Testis (tissue), 2 donors: ENCODE measurements at regions not wholly inside any gene's neighbourhood (a gene's known extent, or its start where the extent isn't known, plus 50 kb on each side); places are given as distances from the start of the nearest gene placed in this dataset.

Experiments used
- DNase-seq: peaks from one replicate; pipeline ENCODE4 v3.0.0-alpha.2; 2019
- H3K27ac ChIP-seq, 2 donors: fragments of 200-600 bp; sonication (generic); one replicate each; pipeline ENCODE4 v1.5.1; 2019
- H3K27me3 ChIP-seq: fragments of 200-600 bp; sonication (generic); one replicate; pipeline ENCODE4 v1.5.1; 2019
- H3K36me3 ChIP-seq: fragments of 200-600 bp; sonication (generic); one replicate; pipeline ENCODE4 v1.5.1; 2017; ENCODE audit warnings: low read depth; ENCODE audit errors: missing control alignments
- H3K4me1 ChIP-seq: fragments of 200-600 bp; sonication (generic); one replicate; pipeline ENCODE4 v1.5.1; 2019
- H3K4me3 ChIP-seq, 2 donors: fragments of 200-600 bp; sonication (generic); one replicate each; pipeline ENCODE4 v1.5.1; 2017 to 2019
- H3K9me3 ChIP-seq: fragments of 200-600 bp; sonication (generic); one replicate; pipeline ENCODE4 v1.5.1; 2017
- POLR2A ChIP-seq: fragments of 450-650 bp; IDR thresholded peaks from one replicate; pipeline ENCODE4 v1.6.1; 2017; ENCODE audit warnings: antibody characterized with exemption, mild to moderate bottlenecking, moderate library complexity
- WGBS, 2 donors: methylation state at CpG; one replicate each; pipeline ENCODE4 v1.1.5; 2018; 5-methylcytosine and 5-hydroxymethylcytosine counted together
- intact Hi-C: fragments of 100-400 bp; cut with DNase I; formaldehyde crosslinking; loops from one replicate; pipeline ENCODE4 v1.15.1; 2023; ENCODE audit warnings: low total_unique reads
- TF ChIP-seq, protein P1 (sequence below), 3 experiments: fragments of 450-650 bp in 2 of 3; fragments of 200-600 bp in 1 of 3; sonication (generic) in 1 of 3; IDR thresholded peaks; one replicate each; pipeline ENCODE4 v1.5.1; 2016 to 2019; ENCODE audit warnings: antibody characterized with exemption in 3 of 3, mild to moderate bottlenecking in 2 of 3, moderate library complexity in 1 of 3

DNA sequence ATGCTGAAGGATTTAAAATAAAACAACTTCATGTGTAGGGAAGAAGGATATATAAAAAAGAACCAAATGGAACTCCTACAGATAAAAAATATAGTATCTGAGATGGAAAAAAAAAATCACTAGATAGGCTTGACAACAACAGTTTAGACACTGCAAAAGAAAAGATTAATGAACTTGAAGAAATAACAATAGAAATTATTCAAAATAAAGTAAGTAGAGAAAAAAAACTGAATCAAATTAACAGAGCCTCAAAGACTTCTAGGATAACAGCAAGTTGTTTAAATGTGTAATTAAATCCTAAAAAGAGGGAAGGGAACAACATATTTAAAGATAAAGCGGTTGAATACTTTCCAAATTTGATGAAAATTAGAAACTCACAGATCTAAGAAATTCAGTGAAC is 316.3 kb upstream of the ECI2 start:
- H3K36me3 ChIP-seq: no peaks in the 10 kb centered on the region
- TF ChIP-seq POLR2A: no peak
- TF ChIP-seq, protein P1, sequence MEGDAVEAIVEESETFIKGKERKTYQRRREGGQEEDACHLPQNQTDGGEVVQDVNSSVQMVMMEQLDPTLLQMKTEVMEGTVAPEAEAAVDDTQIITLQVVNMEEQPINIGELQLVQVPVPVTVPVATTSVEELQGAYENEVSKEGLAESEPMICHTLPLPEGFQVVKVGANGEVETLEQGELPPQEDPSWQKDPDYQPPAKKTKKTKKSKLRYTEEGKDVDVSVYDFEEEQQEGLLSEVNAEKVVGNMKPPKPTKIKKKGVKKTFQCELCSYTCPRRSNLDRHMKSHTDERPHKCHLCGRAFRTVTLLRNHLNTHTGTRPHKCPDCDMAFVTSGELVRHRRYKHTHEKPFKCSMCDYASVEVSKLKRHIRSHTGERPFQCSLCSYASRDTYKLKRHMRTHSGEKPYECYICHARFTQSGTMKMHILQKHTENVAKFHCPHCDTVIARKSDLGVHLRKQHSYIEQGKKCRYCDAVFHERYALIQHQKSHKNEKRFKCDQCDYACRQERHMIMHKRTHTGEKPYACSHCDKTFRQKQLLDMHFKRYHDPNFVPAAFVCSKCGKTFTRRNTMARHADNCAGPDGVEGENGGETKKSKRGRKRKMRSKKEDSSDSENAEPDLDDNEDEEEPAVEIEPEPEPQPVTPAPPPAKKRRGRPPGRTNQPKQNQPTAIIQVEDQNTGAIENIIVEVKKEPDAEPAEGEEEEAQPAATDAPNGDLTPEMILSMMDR (IDR thresholded peaks at IDR 0.05): no peak
- no peak overlapping the region for H3K4me3 ChIP-seq
- no peak for DNase-seq
- H3K27me3 ChIP-seq: no peaks in the 10 kb centered on the region
- H3K9me3 ChIP-seq: no peaks in the 10 kb centered on the region
- H3K4me1 ChIP-seq: no peaks in the 10 kb centered on the region
- WGBS, 2 donors: 91 to 95% methylated on average over 1 of the region's 1 CpG
- intact Hi-C loops: no loop called here
- no peak overlapping the region for H3K27ac ChIP-seq

DNA sequence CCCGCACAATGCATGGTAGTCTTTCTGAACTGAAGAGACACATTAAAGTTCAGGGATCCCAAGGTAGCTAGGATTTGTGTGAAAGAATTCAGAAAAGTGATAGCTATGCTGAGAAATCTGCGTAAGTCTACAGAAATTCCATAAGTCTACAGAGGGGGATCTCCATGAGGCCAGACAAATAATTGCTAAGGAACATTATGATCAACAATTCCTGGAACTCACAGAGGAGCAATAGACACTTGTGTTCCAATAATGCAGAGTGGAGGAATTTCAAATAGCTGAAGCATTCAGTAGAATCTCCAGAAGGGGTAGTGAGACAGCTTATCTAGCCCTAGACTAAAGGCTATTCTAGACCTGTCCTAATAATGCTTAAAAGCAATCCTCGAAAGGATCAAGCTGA is 315.7 kb upstream of the ECI2 start:
- no peaks in the 10 kb centered on the region for H3K36me3 ChIP-seq
- H3K27me3 ChIP-seq: no peaks in the 10 kb centered on the region
- WGBS, 2 donors: 84 to 92% methylated on average over 3 of the region's 3 CpGs
- H3K9me3 ChIP-seq: no peaks in the 10 kb centered on the region
- DNase-seq: no peak
- no peak for TF ChIP-seq POLR2A
- TF ChIP-seq, protein P1 (IDR thresholded peaks at IDR 0.05): no peak
- H3K27ac ChIP-seq: no peak overlapping the region
- no peaks in the 10 kb centered on the region for H3K4me1 ChIP-seq
- intact Hi-C loops: no loop called here
- H3K4me3 ChIP-seq: no peak overlapping the region

DNA sequence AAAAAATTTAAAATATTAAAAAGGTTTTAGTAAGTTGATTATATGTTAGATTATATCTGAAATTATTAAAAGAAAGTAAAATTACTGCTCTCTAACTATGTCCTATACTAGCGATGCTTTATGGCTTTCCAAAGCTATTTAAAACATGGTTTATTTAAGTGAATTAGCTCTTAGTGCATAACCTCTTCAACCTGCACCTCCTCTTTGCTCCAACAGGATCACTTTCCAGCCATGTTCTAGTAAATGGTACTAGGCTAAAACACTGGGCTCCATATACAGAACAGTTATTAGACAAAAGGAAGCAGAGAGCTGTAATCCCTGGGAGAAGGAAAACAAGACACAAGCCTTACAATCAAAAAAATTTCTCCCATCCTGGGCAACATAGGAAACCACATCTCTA is 314.9 kb upstream of the ECI2 start:
- no peaks in the 10 kb centered on the region for H3K36me3 ChIP-seq
- no peak overlapping the region for H3K27ac ChIP-seq
- H3K27me3 ChIP-seq: no peaks in the 10 kb centered on the region
- no peak for DNase-seq
- H3K4me3 ChIP-seq: no peak overlapping the region
- no peak for TF ChIP-seq POLR2A
- TF ChIP-seq, protein P1 (IDR thresholded peaks at IDR 0.05): no peak
- WGBS, 2 donors: 89 to 94% methylated on average over 1 of the region's 1 CpG
- no peaks in the 10 kb centered on the region for H3K9me3 ChIP-seq
- intact Hi-C loops: no loop called here
- H3K4me1 ChIP-seq: no peaks in the 10 kb centered on the region

DNA sequence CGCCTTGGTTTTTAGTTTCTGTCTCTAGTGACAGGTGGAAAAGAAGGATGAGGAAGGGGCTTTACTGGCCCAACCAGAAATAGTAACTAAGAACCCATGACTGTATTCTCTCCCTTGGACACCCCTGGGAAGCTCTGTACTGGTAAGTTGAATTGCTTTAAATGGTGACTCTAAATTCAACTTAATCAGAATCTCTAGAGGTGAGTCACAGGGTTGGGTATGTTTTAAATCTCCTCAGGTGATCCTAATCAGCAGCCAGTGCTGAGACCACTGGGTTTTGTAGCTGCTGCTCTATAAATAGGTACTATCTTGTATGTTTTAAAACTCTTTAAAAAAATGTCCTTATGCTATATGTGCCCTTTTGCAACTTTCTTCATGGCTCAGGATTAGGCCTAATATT is 314.0 kb upstream of the ECI2 start:
- no peak for TF ChIP-seq POLR2A
- TF ChIP-seq, protein P1 (IDR thresholded peaks at IDR 0.05): no peak
- H3K27ac ChIP-seq: no peak overlapping the region
- H3K9me3 ChIP-seq: no peaks in the 10 kb centered on the region
- no peaks in the 10 kb centered on the region for H3K27me3 ChIP-seq
- H3K36me3 ChIP-seq: no peaks in the 10 kb centered on the region
- no peak for DNase-seq
- intact Hi-C loops: no loop called here
- no peak overlapping the region for H3K4me3 ChIP-seq
- WGBS, 2 donors: 95 to 97% methylated on average over 1 of the region's 1 CpG
- no peaks in the 10 kb centered on the region for H3K4me1 ChIP-seq

DNA sequence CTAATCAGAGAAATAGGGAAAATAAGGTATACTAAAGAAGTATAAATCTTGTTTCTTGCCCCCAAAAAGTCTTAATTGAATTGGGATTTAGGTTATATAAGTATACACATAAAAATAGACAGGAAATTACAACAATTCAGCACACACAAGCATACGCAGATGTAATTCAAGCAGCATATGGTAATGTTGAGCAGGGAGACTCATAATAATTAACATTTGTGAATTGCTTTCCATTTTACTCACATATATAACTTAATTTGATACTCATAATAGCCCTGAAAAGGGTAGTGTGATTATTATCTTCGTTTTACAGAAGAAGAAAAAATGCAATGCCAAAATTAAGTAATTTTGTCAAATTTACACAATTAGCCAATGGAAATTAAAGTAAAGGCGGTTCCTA is 313.5 kb upstream of the ECI2 start:
- Histone ChIP-seq H3K36me3 (no peaks in the 10 kb centered on the region), H3K27me3 (no peaks in the 10 kb centered on the region), H3K9me3 (no peaks in the 10 kb centered on the region), H3K4me3 (no peak overlapping the region), H3K27ac (no peak overlapping the region), H3K4me1 (no peaks in the 10 kb centered on the region)
- no peak for TF ChIP-seq POLR2A
- TF ChIP-seq, protein P1 (IDR thresholded peaks at IDR 0.05): no peak
- intact Hi-C loops: no loop called here
- DNase-seq: no peak
- 90 to 92% methylated on average over 3 of the region's 3 CpGs for WGBS, 2 donors
